Dedifferentiated amniotic fluid mesenchymal stem cell (primary cell): ENCODE measurements at regions not wholly inside any gene's neighbourhood (a gene's known extent, or its start where the extent isn't known, plus 50 kb on each side); places are given as distances from the start of the nearest gene placed in this dataset.
"Not testable (repeated sequence)": the region's sequence is repeated elsewhere in the genome, so short reads cannot be mapped to it uniquely, and the experiment has no call there.

Experiments
- DNase-seq: peaks from one replicate; pipeline ENCODE4 v3.0.0-alpha.2; 2016; ENCODE audit errors: extremely low spot score

DNA sequence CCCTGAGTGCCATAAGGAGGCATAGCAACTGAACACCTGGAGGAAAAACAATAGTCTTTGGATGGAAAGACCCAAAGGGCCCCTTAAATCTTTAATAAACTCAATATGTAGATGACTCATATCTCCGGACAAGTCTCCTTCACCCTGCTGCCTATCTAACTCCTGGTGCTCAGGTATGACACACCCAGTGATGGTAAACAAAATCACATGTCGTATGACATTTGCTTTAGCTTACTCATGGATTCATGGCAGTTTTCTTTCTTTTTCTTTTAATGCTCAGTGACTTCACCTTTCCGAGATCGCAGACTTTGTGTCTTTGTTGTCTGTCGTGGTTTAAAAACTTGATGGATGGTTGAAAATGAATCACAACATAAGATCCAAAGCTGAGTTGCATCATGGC is 208.5 kb upstream of the PROX1 start:
- no peak for DNase-seq

DNA sequence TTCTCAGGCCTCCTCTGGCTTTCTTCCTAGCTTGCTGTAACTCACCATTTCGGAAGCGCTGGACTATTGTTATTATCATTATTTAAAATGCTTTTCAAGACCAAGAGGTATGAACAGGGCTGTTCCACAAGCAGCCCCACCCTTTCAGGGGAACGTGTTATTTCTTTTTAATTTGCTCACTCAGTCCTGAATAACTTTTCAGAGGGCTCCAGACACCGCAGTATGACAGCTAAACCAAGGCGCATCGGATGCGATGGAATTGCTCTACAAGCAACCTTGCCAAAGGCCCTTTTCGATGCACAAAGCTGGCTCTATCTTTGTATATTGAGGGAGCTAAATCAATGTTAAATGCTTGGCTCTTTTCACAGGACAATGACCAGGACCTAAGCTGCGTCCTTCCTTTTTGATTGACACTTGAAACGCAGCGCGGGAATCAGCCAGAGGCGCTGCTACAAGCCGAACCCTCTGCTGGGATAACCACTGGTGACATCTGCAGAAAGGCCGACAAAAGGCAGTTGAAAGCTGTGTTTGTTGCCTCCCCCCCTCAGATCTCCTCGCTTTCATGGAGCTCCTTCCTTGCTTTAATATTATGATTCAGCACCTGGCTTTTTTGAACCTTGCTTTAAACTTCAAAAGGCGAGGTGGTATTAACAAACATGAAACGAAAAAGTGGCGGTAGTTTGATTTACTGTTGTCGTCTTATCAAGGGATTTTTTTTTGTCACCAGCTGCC is 204.7 kb upstream of the PROX1 start:
- DNase-seq, result no peak

DNA sequence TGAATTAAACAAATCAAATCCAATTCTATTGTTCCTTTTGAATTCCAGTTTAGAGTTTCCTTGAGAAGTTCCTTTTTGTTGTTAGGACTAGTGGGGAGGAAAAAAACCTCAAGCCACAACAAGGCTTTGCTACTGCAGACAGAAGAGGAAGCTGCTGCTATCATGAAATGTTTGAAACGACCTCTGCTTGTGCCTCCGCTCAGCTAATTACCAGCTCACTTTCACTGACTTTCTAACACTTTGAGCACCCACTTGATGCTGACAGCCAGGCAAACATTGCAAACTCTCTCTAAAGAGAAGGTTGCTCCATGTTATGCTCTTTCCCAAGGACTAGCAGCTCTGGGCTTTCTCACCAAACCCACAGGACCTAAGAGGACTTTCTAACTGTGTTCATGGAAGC is 203.9 kb upstream of the PROX1 start:
- no peak for DNase-seq

DNA sequence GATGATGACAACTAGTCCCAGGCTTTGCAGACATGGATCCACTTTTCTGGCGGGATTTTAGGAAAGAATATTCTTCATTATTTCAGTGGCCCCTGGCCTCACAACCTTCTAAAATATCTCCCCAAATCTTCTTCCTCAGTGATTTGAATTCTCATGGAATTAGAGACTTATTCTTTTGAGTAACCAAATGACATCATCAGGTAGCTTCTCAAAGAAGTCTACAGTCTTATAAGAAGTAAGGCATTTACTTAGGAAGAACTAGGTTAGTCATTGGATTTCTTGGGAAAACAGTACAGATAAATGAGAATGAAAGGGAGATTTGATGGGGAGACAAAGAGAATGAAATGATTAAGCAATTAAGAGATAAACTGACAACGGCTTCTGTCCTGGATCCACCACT is 201.1 kb upstream of the PROX1 start:
- DNase-seq, result no peak

DNA sequence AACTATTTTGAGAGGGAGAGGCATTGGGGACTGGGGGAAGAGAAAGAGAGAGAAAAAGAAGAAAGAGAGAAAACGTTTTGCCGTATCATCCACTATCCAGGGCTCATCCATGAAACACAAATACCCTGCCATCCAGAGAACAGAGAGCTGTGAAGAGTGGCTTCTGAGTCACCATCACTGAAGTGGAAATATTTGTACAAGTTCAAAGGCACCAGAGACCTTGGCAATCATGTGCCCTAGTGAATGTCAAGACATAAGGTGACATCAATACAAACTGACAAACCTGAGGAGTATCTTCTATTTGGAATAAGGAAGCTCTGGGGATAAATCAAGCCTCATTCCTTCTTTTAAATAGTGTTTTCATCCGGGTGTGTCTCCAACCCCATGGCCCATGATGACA is 197.2 kb upstream of the PROX1 start:
- DNase-seq, result no peak

DNA sequence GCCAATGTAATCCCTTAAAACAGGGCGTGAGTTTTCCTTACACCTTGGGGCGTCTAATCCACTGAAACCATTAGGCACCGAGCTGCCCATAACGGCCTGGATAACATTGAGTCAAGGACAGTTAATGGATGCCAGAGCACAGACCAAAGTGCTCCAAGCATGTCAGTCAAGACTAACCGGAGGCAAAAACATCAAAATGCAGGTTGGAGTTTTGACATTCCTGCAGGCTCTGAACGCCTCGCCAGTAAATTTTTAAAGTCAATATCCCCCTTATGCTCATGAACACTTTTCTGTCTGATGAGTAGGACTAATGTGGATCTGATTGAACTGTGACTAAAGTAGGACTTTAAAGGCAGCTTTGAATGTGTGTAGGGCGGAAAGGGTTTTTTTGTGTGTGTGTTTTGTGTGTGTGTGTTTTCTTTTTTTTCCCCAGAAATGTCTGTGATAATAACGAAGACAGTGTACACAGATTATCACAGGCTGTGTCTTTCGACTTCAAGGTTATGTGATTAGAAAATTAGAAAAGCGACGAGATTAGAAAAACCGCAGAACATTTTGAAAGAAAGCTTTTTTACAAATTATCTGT is 194.2 kb upstream of the PROX1 start:
- DNase-seq, result no peak

DNA sequence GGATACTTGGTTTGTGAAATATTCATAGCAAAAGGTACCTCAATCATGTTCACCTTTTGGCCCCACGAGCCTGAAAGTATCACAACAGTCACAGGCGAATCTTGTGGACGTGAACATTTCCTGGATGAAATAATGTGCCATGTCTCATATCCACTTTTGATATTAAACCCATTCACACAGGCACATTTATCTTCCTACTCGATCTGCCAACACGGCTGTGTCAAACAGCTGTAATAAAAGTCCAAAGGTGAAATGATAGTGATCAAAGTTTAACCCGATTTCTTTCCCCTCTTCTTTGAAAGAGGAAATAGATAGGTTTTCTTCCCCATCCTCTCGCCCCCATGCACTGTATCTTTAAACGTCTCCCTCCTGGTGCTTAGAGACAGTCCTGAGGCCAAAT is 191.2 kb upstream of the PROX1 start:
- DNase-seq, result no peak

DNA sequence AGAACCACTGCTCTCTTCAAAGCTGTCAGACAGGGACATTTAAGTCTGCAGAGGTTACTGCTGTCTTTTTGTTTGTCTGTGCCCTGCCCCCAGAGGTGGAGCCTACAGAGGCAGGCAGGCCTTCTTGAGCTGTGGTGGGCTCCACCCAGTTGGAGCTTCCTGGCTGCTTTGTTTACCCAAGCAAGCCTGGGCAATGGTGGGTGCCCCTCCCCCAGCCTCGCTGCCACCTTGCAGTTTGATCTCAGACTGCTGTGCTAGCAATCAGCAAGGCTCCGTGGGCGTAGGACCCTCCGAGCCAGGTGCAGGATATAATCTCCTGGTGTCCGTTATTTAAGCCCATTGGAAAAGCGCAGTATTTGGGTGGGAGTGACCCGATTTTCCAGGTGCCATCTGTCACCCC is 179.5 kb upstream of the PROX1 start:
- DNase-seq, result not testable (repeated sequence)

DNA sequence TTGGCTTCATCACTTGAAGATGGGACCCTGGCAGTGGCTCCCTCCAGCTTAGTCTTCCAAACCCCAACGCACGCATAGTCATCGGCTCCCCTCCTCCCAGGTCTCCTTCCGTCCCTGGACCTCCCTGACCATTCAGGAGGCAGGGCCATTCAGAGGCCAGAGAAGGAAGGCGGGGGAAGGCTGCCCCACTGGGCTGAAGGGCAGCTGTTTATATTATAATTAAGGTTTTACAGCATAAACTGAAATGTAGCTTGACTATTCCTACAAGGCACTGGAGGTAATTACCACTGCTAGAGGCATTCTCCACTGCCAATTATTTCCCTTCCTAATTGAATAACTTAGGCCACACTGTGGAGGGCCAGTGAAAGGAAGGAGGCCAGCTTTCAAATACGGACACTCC is 170.6 kb upstream of the PROX1 start:
- DNase-seq, result no peak

DNA sequence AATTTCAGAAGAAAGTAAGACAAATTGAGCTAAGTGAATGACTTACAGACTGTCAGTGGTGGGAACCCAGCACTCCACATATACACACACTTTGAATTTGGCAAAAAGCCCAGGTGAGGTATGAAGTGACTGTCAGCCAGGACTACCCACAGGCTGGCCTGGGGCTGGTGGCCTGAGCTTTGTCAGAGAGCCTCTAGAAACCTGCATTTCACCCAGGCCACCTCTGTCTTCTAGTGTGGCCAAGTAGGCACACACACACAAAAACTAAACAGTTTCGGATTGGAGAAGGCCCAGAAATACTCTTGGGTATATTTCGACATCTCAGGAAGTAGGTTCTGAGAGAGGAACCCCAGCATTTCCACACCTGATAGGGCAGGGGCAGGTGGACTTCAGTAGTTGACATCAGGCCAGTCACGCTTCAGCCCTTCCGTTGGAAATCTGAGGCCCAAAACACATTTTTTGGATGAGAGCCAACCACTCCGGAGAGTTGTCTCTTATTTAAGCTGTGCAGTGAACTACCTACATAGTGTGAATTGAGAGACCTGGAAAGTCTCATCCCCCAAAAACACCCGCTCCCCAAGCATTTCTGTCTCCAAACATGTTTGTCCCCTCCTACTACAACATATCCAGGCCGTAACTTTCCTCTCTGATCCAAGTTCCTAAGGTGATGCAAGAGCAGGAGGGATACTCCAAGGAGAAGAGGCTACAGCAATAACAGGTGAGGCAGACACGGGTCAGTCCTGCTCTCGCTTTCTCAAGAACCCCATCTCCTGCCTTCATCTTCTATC is 167.2 kb upstream of the PROX1 start:
- DNase-seq, result no peak

DNA sequence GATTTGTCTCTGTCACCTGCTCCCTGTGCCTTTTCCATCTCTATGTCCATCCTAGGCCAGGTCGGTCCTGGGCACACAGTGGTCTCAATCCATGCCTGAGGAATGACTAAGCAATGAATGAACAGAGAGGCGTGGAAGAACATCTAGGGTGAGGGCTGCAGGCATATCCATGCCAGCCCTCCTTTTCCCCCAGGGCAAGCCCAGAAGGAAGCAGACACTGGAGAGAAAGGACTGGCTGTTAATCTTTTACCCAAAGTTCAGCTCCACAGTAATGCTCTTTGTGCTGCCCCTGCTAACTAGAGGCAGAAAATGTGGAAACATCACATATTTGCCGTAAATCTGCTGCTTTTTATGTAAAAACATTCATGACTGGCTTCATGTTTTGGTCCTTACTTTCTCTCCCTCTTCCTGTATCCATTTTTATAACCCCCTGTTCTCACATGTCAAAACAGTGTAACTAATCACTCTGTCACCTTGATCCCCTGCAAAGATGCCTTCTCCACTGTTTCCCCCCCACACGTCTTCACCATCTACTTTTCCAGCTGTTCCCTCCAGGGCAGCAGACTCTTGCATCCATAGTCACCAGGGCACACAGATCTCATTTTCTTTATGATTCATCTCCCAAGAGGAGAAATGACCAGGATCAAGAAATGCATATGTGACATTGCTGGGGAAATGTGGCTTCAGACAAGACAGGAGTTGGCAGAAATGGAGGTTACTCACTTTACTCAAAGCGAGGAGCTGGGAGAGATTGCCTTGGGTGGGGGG is 166.4 kb upstream of the PROX1 start:
- DNase-seq, result no peak

DNA sequence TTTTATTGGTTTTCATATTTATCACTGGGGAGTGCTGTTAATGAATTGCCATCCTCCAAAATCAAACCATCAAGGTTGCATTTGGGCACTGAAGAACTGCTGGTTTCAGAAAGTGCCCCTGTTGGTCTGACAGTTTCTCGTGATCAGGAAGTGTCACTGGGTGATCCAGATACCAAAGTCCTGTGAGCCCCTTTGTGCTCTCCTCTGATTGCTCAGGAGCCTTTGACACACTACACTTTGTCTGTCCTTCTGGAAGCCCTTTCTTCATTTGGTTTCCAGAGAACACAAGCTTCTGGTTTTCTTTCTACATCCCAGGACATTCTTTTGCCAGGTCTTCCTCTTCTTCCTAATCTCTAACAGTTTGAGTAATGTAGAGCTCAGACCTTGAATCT is 165.8 kb upstream of the PROX1 start:
- DNase-seq, result no peak

DNA sequence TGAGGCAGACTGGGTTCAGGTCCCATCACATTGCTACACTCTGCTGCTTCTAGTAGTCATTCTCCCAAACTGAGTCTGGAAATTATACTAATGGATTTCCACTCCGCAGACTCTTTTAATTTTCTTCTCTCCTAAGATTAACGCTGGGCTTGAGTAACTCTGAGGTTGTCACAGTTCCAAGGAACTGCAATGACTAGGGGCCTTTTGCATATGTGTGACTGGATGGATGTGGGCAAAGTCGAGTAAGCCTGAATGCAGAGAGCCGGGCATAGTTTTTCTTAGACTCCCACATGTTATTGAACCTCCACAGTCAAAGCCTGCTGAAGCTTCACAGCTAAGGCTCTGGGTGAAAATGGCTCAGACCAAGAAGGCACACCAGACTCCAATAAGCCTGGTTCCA is 160.9 kb upstream of the PROX1 start:
- DNase-seq, result no peak

DNA sequence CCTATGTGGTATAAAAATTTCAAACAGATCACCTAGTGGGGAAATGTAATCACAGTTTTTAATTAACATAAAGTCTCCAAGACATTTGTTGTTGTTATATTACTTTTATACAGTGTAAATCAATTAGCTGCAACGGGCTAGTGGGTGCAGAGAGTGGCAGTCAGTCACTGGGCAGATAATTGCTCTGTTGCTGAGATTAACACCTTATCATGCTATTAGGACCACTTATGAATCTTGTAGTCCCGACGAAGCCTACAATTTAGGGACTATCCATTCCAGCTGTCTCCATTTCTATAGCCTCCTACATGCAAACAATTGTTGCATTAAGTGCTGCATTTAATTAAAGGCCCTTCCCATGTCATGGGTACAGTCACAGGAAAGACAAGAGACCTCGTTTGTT is 158.9 kb upstream of the PROX1 start:
- no peak for DNase-seq

DNA sequence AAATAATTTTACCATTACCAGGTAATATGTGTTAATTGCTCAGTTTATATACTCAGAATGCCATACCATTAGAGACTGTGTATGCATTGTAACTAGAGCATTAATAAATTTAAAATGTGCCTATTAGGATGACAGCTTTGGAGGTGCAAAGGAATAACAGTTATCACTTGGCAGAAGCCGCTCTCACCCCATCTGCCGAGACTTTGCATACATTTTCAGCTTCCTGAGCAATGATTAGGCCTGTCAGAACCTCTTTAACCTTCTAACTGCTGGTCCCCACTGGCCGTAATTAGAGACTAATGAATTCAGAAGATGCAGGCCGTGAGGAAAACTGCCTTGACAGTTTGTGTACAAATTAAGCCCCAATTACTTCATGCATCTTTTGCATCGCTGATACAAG is 158.0 kb upstream of the PROX1 start:
- no peak for DNase-seq

DNA sequence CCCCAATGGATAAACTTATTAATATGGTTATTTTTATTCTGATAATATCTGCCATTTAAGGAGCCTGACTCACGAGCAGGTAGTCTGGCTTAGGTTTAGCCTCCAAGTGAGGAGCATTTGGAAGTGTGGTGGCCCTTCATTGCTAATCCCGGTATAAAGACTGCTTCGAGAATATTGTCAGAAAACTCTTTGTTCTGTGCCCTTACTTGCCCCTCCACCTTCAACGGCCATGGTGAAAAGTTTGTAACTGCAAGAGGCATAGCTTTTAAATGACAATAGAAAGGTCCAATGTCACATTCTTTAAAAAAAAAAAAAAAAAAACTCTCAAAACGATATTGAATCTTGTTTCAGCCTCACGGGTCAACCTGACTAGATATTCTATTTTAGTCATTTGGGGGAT is 157.4 kb upstream of the PROX1 start:
- DNase-seq, result no peak

DNA sequence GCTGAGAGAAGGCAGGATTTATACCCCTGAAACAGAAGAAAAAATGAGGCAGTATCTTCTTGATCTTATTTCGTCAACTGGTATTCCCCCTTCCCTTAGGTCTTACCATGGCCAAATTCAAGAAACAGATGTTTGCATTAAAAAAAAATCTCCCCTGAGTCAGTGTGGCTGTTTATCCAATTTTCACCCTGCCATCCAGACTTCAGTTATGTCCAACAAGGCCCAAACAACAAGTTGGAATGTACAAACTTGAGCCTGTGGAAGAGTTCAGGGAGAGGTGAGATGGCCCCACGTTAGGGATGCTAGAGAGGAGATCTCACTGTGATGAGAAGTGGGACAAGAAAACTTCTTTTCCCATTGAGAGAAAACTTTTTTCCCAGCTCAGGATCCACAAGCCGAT is 147.2 kb upstream of the PROX1 start:
- DNase-seq, result no peak

DNA sequence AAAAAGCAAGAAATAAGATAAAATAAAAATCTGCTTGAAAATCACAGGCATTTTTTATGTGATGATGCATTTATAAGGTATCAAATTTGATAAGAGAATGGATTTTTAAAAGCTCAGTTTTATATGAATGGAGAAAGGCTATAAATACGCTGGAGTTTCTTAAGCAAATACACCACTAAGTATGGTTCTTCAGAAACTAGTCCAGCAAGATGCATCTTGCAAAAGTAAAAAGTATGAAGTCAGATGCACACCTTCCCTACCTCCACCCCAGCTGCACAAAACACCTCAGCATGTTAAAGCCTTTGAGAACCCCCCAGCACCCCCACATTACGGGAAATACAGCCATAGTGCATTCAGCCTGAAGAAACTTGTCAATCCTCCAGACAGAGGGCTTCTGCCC is 143.1 kb upstream of the PROX1 start:
- no peak for DNase-seq

DNA sequence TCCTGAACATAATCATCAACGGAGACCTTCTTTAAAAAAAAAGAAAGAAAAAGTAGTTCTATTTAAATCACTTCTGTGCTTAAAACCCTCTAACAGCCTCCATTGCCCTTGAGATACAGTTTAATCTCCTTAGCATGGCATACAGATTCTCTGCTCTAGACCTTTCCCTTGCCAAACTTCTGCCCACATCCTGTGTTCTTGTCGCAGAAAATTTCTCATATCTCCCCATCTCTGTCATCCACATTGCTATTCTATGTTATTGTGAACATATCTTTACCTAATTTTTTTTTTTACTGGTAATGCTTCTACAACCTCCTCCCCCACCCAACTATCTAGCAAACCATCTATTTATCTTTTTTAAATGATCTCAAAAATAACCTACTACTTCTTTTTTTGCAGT is 135.7 kb upstream of the PROX1 start:
- DNase-seq, result no peak

DNA sequence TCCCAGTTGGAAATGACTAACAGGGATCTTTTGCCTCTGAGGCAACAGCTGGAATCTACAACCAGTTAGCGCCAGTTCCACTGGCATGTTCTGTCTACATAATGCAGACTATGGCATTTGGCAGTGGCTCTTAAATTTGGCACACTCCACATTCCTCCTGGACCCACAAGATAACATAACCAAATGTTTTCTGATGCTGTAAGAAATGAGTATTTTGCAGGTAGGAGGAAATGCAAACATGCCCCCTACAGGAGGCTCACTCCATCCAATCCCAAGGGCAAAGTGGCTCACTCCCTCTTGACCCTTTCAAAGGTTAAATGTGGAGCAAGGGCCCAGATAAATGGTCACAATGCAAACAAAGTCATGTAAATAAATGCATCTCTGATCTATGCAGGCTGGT is 129.2 kb upstream of the PROX1 start:
- DNase-seq, result no peak

DNA sequence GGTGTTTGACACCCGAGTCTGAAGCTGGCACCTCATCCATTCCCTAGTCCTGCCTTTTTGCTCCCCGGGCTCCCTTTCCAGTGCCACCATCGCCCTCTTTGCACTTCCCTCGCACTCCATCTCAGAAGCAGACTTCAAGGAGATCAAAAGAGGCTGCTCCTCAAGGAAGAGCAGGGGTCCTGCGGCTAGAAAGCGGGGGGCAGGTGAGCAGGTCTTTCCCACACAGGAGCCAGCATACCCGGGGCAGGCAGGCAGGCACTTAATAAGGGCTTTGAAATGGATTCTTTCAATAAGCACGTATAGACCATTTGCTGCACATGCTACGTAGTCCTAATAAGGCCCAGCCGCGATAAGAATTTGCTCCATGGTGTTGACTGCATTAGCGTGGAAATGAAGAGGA is 125.9 kb upstream of the PROX1 start:
- no peak for DNase-seq

DNA sequence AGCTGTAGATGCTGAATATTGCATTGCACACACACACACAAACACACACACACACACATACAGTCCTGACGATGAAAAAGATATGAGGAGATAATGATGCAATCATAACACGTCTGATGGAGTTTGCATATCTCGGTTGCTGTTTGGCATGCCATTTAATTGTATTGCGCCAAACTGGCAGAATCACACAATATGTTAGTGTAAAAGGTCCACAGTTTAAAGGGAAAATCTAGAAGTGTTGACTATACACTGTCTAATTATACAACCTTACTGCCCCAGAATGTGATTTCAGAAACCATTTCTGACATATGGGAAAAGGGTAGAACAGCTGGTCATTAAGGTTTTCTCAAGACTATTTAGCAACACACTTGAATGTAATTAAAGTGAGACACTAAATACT is 123.7 kb upstream of the PROX1 start:
- no peak for DNase-seq

DNA sequence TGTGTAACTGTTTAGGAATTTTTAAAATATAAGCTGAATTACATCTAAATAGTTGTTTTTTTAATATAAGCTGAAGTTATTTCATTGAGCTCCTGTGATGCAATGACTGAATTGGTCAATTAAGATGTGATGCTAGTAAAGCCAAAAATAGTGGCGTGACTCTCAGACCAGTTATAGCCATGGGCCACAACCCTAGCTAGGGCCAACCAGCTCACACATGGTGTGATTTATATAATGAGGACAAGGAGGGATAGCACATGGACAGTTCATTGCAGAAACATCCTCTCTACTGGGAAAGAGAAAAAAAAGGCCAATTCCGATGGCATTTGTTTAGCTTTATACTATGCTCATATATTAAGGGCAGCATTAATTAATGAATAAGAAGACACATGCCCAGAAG is 119.3 kb upstream of the PROX1 start:
- no peak for DNase-seq
